ENCODE measurements at regions not wholly inside any gene's neighbourhood (a gene's known extent, or its start where the extent isn't known, plus 50 kb on each side); places are given as distances from the start of the nearest gene placed in this dataset.

GRCh38 chr3:17874636-17875035 is 132.2 kb upstream of the TBC1D5 start:
- no peak for TF ChIP-seq CTCF (IDR thresholded peaks at IDR 0.05; ENCODE audit: insufficient read depth, low read length)
- TF ChIP-seq, protein P1, sequence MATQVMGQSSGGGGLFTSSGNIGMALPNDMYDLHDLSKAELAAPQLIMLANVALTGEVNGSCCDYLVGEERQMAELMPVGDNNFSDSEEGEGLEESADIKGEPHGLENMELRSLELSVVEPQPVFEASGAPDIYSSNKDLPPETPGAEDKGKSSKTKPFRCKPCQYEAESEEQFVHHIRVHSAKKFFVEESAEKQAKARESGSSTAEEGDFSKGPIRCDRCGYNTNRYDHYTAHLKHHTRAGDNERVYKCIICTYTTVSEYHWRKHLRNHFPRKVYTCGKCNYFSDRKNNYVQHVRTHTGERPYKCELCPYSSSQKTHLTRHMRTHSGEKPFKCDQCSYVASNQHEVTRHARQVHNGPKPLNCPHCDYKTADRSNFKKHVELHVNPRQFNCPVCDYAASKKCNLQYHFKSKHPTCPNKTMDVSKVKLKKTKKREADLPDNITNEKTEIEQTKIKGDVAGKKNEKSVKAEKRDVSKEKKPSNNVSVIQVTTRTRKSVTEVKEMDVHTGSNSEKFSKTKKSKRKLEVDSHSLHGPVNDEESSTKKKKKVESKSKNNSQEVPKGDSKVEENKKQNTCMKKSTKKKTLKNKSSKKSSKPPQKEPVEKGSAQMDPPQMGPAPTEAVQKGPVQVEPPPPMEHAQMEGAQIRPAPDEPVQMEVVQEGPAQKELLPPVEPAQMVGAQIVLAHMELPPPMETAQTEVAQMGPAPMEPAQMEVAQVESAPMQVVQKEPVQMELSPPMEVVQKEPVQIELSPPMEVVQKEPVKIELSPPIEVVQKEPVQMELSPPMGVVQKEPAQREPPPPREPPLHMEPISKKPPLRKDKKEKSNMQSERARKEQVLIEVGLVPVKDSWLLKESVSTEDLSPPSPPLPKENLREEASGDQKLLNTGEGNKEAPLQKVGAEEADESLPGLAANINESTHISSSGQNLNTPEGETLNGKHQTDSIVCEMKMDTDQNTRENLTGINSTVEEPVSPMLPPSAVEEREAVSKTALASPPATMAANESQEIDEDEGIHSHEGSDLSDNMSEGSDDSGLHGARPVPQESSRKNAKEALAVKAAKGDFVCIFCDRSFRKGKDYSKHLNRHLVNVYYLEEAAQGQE (IDR thresholded peaks at IDR 0.05; ENCODE audit: insufficient replicate concordance, low read depth) = no peak
- TF ChIP-seq POLR2AphosphoS5 (IDR thresholded peaks at IDR 0.05; ENCODE audit: low read depth) = no peak

Data from HL-60 (cell line).